ENCODE measurements at regions not wholly inside any gene's neighbourhood (a gene's known extent, or its start where the extent isn't known, plus 50 kb on each side); places are given as distances from the start of the nearest gene placed in this dataset.

DNA sequence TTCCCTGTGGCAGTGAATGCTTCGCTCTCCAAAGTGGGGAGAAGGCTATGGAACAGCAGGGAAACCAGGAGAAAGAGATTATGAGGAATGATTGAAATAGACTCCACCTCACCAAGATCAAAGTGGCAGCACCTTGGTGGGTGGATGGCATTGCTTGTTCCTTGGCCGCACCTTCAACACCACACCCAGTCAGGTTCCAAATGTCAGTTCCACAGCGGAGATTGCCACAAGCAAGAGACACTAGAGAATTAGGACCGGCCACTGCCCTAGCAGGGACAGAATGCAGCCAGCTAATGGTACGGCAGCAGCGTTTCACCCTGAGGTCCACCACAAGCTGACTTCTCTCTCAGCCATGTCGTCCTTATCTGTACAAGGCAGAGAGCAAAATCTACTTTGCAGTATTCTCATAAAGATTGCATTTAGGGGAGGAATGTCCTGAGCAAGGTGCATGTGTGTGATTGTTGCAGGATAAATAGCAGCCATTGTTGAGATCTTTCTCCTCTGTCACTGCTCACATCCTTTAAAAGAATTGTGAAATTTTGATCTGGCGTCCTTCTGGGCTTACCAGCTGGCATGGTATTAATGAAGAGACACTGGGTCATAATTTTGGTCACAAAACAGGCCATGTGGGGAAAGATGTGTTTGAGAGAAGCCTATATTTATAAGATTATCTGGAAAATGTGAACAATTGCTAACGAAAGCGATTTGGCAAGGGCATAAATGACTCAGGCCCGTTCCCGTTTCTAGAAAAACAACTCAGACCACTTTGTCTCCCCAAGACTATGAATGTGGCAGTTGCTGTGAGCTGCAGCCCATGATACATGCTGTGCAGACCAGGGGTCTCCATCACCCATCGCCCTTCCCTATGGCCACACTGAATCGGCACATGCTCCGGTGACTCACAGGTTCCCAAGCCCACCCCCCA lies 228.6 kb upstream of the ID2 start:
- peaks cover 9 to 17% (median 15%) of the 10 kb centered on the region in 3 donors for H3K27me3 ChIP-seq (ENCODE audit: control insufficient read depth in 3 of 3, insufficient read depth in 3 of 3, low read length in 3 of 3)
- no peaks in the 10 kb centered on the region for H3K36me3 ChIP-seq (ENCODE audit: control insufficient read depth in 3 of 3, insufficient read depth in 3 of 3, low read length in 3 of 3)
- no peak overlapping the region for H3K4me3 ChIP-seq (ENCODE audit: low read length in 3 of 3)
- H3K9me3 ChIP-seq (ENCODE audit: control insufficient read depth in 3 of 3, low read length in 3 of 3), result no peaks in the 10 kb centered on the region
- no peak overlapping the region for H3K9ac ChIP-seq (ENCODE audit: low read depth in 1 of 3, low read length in 3 of 3)
- H3K4me1 ChIP-seq (ENCODE audit: control insufficient read depth in 3 of 3, insufficient read depth in 3 of 3, low read length in 3 of 3), result no peaks in the 10 kb centered on the region
- no peak overlapping the region for H3K27ac ChIP-seq (ENCODE audit: low read depth, low read length)

DNA sequence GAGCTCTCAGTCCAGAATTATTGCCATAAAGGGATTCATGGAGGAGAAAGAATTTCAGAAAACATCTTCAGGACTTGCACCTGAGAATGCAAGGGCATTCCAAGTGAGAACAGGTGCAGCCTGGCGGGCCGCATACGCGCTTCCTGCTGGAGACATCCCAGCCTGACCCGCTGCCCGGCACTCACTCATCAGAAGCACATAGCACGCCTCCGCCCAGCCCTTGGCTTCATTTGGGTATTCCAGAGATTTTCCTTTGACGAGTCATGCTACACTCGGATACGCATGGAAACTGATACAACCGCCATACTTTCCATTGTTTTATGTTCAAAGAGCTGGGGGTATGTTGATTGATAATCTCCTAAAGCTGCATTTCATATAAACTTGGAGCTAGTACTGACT lies 228.0 kb upstream of the ID2 start:
- Histone ChIP-seq H3K4me1 (ENCODE audit: control insufficient read depth in 3 of 3, insufficient read depth in 3 of 3, low read length in 3 of 3) (no peaks in the 10 kb centered on the region), H3K27ac (ENCODE audit: low read depth, low read length) (no peak overlapping the region), H3K36me3 (ENCODE audit: control insufficient read depth in 3 of 3, insufficient read depth in 3 of 3, low read length in 3 of 3) (no peaks in the 10 kb centered on the region), H3K27me3 (ENCODE audit: control insufficient read depth in 3 of 3, insufficient read depth in 3 of 3, low read length in 3 of 3) (peaks cover 9 to 21% (median 17%) of the 10 kb centered on the region in 3 donors), H3K4me3 (ENCODE audit: low read length in 3 of 3) (no peak overlapping the region), H3K9ac (ENCODE audit: low read depth in 1 of 3, low read length in 3 of 3) (no peak overlapping the region), H3K9me3 (ENCODE audit: control insufficient read depth in 3 of 3, low read length in 3 of 3) (no peaks in the 10 kb centered on the region)

DNA sequence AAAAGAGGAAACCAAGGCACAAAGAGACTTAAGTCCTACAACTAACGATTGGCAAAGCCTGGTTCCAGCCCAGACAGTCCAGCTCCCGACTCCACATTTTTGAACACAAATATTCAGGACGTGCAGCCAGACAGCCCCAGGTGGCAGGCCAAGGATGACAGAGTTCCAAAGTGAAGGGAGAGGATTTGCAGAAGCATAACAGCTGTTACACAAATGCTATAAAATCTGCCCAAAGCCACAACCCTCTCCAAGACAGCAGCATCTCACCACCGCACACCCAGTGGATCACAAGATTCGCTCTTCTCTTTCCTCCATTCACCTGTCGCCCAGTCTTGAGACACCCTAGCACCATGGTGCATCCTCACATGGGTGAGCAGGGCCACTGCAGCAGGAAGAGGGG lies 227.1 kb upstream of the ID2 start:
- Histone ChIP-seq H3K36me3 (ENCODE audit: control insufficient read depth in 3 of 3, insufficient read depth in 3 of 3, low read length in 3 of 3) (no peaks in the 10 kb centered on the region), H3K27me3 (ENCODE audit: control insufficient read depth in 3 of 3, insufficient read depth in 3 of 3, low read length in 3 of 3) (peaks cover 9 to 21% (median 17%) of the 10 kb centered on the region in 3 donors), H3K9ac (ENCODE audit: low read depth in 1 of 3, low read length in 3 of 3) (no peak overlapping the region), H3K27ac (ENCODE audit: low read depth, low read length) (no peak overlapping the region), H3K4me1 (ENCODE audit: control insufficient read depth in 3 of 3, insufficient read depth in 3 of 3, low read length in 3 of 3) (no peaks in the 10 kb centered on the region), H3K4me3 (ENCODE audit: low read length in 3 of 3) (no peak overlapping the region), H3K9me3 (ENCODE audit: control insufficient read depth in 3 of 3, low read length in 3 of 3) (no peaks in the 10 kb centered on the region)

DNA sequence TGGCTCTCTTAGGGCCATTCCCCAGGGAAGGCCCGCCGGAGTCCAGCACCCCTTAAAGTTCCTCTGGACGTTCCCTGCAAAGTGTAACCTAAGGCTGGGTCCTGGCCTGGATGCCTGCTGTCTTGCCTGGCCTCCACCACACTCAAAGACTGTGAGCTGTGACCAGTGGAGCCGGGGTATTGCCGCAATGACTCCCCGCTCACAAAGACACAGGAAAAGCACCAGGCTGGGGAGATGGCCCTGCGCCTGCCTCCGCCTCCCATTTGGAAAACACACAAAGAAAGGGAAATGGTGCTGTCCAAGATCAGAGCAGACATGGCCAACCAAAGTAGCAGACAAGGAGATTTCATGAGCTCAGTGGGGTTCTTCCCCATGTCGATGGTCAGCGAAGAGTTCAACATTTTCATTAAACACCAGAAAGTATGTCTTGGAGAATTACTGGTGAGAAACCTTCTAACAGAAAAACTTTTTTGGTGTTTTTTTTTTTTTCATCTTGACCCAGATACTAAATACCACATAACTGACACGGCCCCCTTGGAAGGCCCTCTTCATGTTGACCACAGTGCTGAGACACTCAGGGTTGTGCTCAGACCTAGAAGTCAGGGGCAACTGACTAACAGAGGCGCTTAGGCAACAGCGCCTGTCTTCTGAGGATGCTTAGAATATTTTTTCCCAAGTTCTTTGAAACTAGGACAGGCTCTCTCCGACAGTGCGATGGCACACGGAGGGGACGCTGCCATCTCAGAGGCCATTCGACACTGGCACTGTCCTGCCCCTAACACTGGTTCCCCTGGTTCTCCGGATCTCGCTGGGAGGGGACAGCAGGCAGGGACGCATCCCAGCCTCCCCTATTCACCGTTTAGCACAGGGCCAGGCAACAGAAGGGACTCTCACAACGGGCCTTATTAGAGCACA lies 226.4 kb upstream of the ID2 start:
- Histone ChIP-seq H3K4me3 (ENCODE audit: low read length in 3 of 3) (no peak overlapping the region), H3K27me3 (ENCODE audit: control insufficient read depth in 3 of 3, insufficient read depth in 3 of 3, low read length in 3 of 3) (peaks cover 9 to 21% (median 17%) of the 10 kb centered on the region in 3 donors), H3K9ac (ENCODE audit: low read depth in 1 of 3, low read length in 3 of 3) (no peak overlapping the region), H3K36me3 (ENCODE audit: control insufficient read depth in 3 of 3, insufficient read depth in 3 of 3, low read length in 3 of 3) (no peaks in the 10 kb centered on the region), H3K4me1 (ENCODE audit: control insufficient read depth in 3 of 3, insufficient read depth in 3 of 3, low read length in 3 of 3) (no peaks in the 10 kb centered on the region), H3K27ac (ENCODE audit: low read depth, low read length) (no peak overlapping the region), H3K9me3 (ENCODE audit: control insufficient read depth in 3 of 3, low read length in 3 of 3) (no peaks in the 10 kb centered on the region)

DNA sequence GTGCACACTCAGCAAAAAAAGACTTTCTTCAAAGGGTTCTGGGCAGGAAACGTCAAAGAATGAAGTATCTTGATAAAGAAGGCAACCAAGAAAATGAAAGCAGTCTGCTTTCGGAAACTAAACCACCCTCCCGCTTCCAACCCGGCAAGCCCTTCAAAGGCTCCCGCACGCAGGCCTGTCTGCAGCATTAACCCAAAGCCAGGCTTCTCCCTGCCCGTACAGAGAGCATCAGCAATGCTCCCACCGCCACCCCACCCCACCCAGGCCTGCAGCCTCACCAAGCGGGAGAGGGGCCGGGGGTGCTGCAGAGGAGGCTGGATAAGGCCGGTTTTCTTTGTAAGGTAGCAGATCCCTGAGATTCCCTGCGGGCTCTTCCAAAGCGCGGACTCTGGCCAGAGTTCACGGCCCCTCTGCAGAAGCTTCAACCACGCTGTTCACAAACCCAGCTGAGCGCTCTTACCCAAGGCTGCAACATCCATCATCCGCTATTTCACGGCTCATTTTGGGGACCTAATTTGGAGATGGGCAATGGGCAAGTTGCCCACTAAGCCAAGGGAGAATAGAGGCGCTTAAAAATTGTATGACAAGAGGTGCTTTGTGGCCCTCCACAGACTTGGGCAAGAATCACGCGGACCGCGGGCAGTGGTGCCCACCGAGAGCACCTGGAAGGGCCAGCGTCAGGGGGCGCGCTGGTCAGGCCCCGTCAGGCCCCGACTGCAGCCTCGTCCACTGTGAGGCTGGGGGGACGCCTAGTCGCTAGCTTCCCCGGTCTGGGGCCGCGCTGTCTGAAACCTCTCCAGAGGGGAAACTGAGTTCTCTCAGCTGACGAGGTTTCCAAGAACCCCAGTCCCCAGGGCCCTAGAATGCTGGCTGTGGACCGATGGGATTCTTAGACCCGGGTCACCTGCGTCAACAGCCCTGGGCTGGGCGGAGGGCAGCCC lies 225.4 kb upstream of the ID2 start:
- Histone ChIP-seq H3K4me3 (ENCODE audit: low read length in 3 of 3) (no peak overlapping the region), H3K9me3 (ENCODE audit: control insufficient read depth in 3 of 3, low read length in 3 of 3) (no peaks in the 10 kb centered on the region), H3K27me3 (ENCODE audit: control insufficient read depth in 3 of 3, insufficient read depth in 3 of 3, low read length in 3 of 3) (peaks cover 9 to 21% (median 17%) of the 10 kb centered on the region in 3 donors), H3K36me3 (ENCODE audit: control insufficient read depth in 3 of 3, insufficient read depth in 3 of 3, low read length in 3 of 3) (no peaks in the 10 kb centered on the region), H3K4me1 (ENCODE audit: control insufficient read depth in 3 of 3, insufficient read depth in 3 of 3, low read length in 3 of 3) (no peaks in the 10 kb centered on the region), H3K9ac (ENCODE audit: low read depth in 1 of 3, low read length in 3 of 3) (no peak overlapping the region), H3K27ac (ENCODE audit: low read depth, low read length) (no peak overlapping the region)

DNA sequence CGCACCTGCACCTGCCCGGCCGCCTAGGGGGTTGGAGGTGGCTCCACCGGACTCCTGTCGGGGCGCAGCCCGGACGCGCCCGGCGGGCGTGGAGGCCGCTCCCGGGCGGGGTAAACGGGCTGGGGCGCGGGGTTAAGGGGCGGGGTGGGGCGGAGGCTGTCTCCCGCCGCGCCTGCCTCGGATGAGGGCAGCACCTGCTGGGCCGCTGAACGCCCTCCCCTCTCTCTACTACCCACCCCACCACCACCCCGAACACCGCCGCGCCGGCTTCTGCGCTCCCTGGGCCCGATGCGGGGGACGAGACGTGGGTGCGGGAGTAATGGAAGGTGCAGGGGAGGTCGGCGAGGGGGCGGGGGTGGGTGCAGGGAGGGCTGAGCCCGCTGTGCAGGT lies 224.8 kb upstream of the ID2 start:
- H3K36me3 ChIP-seq (ENCODE audit: control insufficient read depth in 3 of 3, insufficient read depth in 3 of 3, low read length in 3 of 3), result no peaks in the 10 kb centered on the region
- no peak overlapping the region for H3K4me3 ChIP-seq (ENCODE audit: low read length in 3 of 3)
- H3K9me3 ChIP-seq (ENCODE audit: control insufficient read depth in 3 of 3, low read length in 3 of 3), result no peaks in the 10 kb centered on the region
- peaks cover 9 to 21% (median 17%) of the 10 kb centered on the region in 3 donors for H3K27me3 ChIP-seq (ENCODE audit: control insufficient read depth in 3 of 3, insufficient read depth in 3 of 3, low read length in 3 of 3)
- no peak overlapping the region for H3K27ac ChIP-seq (ENCODE audit: low read depth, low read length)
- H3K9ac ChIP-seq (ENCODE audit: low read depth in 1 of 3, low read length in 3 of 3), result no peak overlapping the region
- H3K4me1 ChIP-seq (ENCODE audit: control insufficient read depth in 3 of 3, insufficient read depth in 3 of 3, low read length in 3 of 3), result no peaks in the 10 kb centered on the region

DNA sequence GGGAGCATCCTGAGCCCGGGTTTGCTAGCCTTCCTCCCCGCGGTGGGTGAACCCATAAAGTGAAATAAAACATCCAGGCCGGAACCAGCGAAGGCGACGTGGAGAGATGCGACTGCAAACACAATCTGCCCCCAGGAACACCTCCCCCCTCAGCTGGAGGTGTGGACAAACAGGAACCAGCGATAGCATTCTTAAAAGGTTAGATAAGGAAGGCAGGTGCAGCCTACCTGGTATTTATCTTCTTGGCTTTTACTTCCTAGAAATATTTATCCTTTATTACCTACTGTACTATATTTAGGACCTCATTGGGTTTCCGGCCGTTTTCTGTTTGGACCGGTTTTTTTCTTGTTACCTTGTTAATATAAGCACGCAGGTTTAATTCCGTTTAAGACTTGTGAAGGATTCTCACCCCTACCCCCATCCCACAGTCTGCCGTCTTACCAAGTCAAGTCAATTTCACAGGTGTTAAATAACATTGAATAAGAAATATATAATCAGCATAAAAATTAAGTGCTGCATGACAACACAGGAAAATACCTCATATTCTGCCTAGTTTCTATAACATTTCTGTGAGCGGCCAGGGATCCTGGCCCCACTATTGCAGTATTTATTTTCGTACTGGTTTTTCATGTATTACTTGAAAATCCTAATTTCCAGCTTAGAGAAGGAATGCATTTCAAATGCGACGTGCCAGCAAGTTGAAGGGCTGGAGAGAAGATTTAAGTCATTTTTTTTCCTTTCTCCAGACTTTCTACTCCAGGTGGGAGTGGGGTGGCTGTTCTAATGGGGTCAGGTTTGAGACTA lies 224.0 kb upstream of the ID2 start:
- H3K27me3 ChIP-seq (ENCODE audit: control insufficient read depth in 3 of 3, insufficient read depth in 3 of 3, low read length in 3 of 3), result peaks cover 9 to 21% (median 17%) of the 10 kb centered on the region in 3 donors
- H3K27ac ChIP-seq (ENCODE audit: low read depth, low read length), result no peak overlapping the region
- no peaks in the 10 kb centered on the region for H3K4me1 ChIP-seq (ENCODE audit: control insufficient read depth in 3 of 3, insufficient read depth in 3 of 3, low read length in 3 of 3)
- H3K36me3 ChIP-seq (ENCODE audit: control insufficient read depth in 3 of 3, insufficient read depth in 3 of 3, low read length in 3 of 3), result no peaks in the 10 kb centered on the region
- H3K4me3 ChIP-seq (ENCODE audit: low read length in 3 of 3), result no peak overlapping the region
- H3K9me3 ChIP-seq (ENCODE audit: control insufficient read depth in 3 of 3, low read length in 3 of 3), result no peaks in the 10 kb centered on the region
- no peak overlapping the region for H3K9ac ChIP-seq (ENCODE audit: low read depth in 1 of 3, low read length in 3 of 3)

DNA sequence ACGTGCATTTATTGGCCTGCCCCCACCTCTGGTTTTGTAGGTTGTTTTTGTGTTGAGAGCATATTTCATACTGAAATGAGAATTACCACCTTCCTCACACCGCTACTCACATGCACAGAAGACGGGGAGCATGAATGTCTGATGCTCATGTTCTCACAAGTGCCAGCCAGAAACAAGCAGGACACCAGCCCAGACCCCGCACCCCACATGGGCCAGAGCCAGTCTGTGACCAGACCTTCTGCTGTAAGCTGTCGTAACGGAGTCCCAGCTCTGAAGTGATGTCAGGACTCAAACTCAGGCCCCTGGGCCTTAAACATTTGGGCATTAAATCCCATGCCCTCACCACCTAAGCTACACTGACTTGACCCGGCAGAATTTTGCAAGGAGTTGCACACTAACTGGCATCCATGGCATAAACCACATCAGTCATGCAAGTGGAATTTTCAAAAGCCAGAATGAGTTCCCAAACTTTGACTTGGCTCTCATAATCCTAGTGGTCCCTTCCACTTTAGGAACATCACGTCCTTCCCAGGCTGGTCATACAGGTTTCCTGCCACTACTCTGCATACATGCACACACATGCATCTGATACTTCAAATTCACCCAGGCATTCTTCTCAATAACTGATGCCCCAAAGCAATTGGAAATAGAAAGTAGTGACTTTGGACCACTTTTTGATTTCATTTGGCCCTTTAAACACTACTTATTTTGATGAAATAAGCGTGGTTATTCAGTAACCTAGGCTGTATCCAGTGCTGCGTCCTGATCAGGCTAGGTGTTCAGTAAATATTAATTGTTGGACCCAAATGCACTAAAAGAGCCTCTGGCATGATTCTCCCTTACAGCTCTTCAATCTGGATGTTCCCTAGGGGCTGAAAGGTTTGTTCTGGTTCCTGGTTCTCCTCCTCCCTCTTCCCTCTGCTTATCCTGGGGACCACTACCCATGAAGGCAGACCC lies 223.1 kb upstream of the ID2 start:
- Histone ChIP-seq H3K27ac (ENCODE audit: low read depth, low read length) (no peak overlapping the region), H3K4me1 (ENCODE audit: control insufficient read depth in 3 of 3, insufficient read depth in 3 of 3, low read length in 3 of 3) (no peaks in the 10 kb centered on the region), H3K36me3 (ENCODE audit: control insufficient read depth in 3 of 3, insufficient read depth in 3 of 3, low read length in 3 of 3) (no peaks in the 10 kb centered on the region), H3K4me3 (ENCODE audit: low read length in 3 of 3) (no peak overlapping the region), H3K9me3 (ENCODE audit: control insufficient read depth in 3 of 3, low read length in 3 of 3) (no peaks in the 10 kb centered on the region), H3K9ac (ENCODE audit: low read depth in 1 of 3, low read length in 3 of 3) (no peak overlapping the region), H3K27me3 (ENCODE audit: control insufficient read depth in 3 of 3, insufficient read depth in 3 of 3, low read length in 3 of 3) (peaks cover 9 to 21% (median 17%) of the 10 kb centered on the region in 3 donors)
